SK-N-SH treated with all-trans-retinoic acid at 6 μM for 48 hours (cell line): ENCODE measurements at regions not wholly inside any gene's neighbourhood (a gene's known extent, or its start where the extent isn't known, plus 50 kb on each side); places are given as distances from the start of the nearest gene placed in this dataset.

ENCODE experiments used
- ATAC-seq: fragments of 200-7000 bp; cut with Tn5 transposase; 3 replicates; pipeline ENCODE4 v1.9.1; 2020; ENCODE audit warnings: mild to moderate bottlenecking, moderate library complexity
- ARNTL ChIP-seq: fragments of 450-650 bp; formaldehyde crosslinking; IDR thresholded peaks from 2 replicates; pipeline ENCODE4 v1.5.0; 2020; ENCODE audit warnings: low read depth, mild to moderate bottlenecking, moderate library complexity, borderline replicate concordance
- BACH2 ChIP-seq: fragments of 250-450 bp; sonication (Bioruptor Pico); IDR thresholded peaks from 2 replicates; pipeline ENCODE4 v1.9.0; 2021; ENCODE audit warnings: mild to moderate bottlenecking, borderline replicate concordance
- CREB5 ChIP-seq: fragments of 250-450 bp; sonication (Bioruptor Pico); IDR thresholded peaks from 2 replicates; pipeline ENCODE4 v1.5.1; 2020; ENCODE audit warnings: low read depth, mild to moderate bottlenecking, moderate library complexity
- CSRNP3 ChIP-seq: fragments of 250-450 bp; sonication (Bioruptor Pico); IDR thresholded peaks from 2 replicates; pipeline ENCODE4 v1.5.1; 2021; ENCODE audit warnings: mild to moderate bottlenecking, moderate library complexity
- ESRRG ChIP-seq: fragments of 250-450 bp; sonication (Bioruptor Pico); IDR thresholded peaks from 2 replicates; pipeline ENCODE4 v1.6.1; 2021; ENCODE audit warnings: mild to moderate bottlenecking
- GLIS3 ChIP-seq: fragments of 250-450 bp; sonication (Bioruptor Pico); IDR thresholded peaks from 2 replicates; pipeline ENCODE4 v1.5.0; 2020; ENCODE audit warnings: mild to moderate bottlenecking, moderate library complexity
- ISL1 ChIP-seq: fragments of 250-450 bp; sonication (Bioruptor Pico); IDR thresholded peaks from 2 replicates; pipeline ENCODE4 v2.1.2; 2022; ENCODE audit warnings: mild to moderate bottlenecking, moderate library complexity
- OSR1 ChIP-seq: fragments of 250-450 bp; sonication (Bioruptor Pico); IDR thresholded peaks from 2 replicates; pipeline ENCODE4 v1.8.0; 2022; ENCODE audit warnings: moderate library complexity, mild to moderate bottlenecking, inconsistent platforms
- PATZ1 ChIP-seq: fragments of 250-450 bp; sonication (Bioruptor Pico); IDR thresholded peaks from 2 replicates; pipeline ENCODE4 v1.8.0; 2020; ENCODE audit warnings: mild to moderate bottlenecking, moderate library complexity, borderline replicate concordance
- POU6F1 ChIP-seq: fragments of 250-450 bp; sonication (Bioruptor Pico); IDR thresholded peaks from 2 replicates; pipeline ENCODE4 v1.8.0; 2021; ENCODE audit warnings: low read depth, mild to moderate bottlenecking, moderate library complexity, borderline replicate concordance
- SNAI2 ChIP-seq: fragments of 250-450 bp; sonication (Bioruptor Pico); IDR thresholded peaks from 2 replicates; pipeline ENCODE4 v1.5.0; 2020; ENCODE audit warnings: mild to moderate bottlenecking, moderate library complexity
- TCF4 ChIP-seq: fragments of 250-450 bp; sonication (Bioruptor Pico); IDR thresholded peaks from 2 replicates; pipeline ENCODE4 v1.8.0; 2021; ENCODE audit warnings: mild to moderate bottlenecking, moderate library complexity, borderline replicate concordance
- TOX ChIP-seq: fragments of 250-450 bp; sonication (Bioruptor Pico); IDR thresholded peaks from 2 replicates; pipeline ENCODE4 v1.8.0; 2021; ENCODE audit warnings: mild to moderate bottlenecking, moderate library complexity, borderline replicate concordance
- TSHZ2 ChIP-seq: fragments of 250-450 bp; sonication (Bioruptor Pico); IDR thresholded peaks from 2 replicates; pipeline ENCODE4 v1.5.0; 2020; ENCODE audit warnings: mild to moderate bottlenecking, moderate library complexity
- ZC3H10 ChIP-seq: fragments of 250-450 bp; sonication (Bioruptor Pico); IDR thresholded peaks from 2 replicates; pipeline ENCODE4 v1.5.1; 2021; ENCODE audit warnings: mild to moderate bottlenecking, moderate library complexity
- ZFP3 ChIP-seq: fragments of 250-450 bp; sonication (Bioruptor Pico); IDR thresholded peaks from 2 replicates; pipeline ENCODE4 v1.5.0; 2020; ENCODE audit warnings: mild to moderate bottlenecking, moderate library complexity
- ZFP30 ChIP-seq: fragments of 450-650 bp; formaldehyde crosslinking; IDR thresholded peaks from 2 replicates; pipeline ENCODE4 v1.5.0; 2022; ENCODE audit warnings: mild to moderate bottlenecking, moderate library complexity
- ZNF565 ChIP-seq: fragments of 450-650 bp; formaldehyde crosslinking; conservative IDR thresholded peaks from 2 replicates; pipeline ENCODE4 v1.5.0; 2020; ENCODE audit warnings: low read depth, mild to moderate bottlenecking, moderate library complexity
- ZNF70 ChIP-seq: fragments of 450-650 bp; formaldehyde crosslinking; IDR thresholded peaks from 2 replicates; pipeline ENCODE4 v1.5.0; 2020; ENCODE audit warnings: mild to moderate bottlenecking, moderate library complexity
- ZNF8 ChIP-seq: fragments of 450-650 bp; formaldehyde crosslinking; IDR thresholded peaks from 2 replicates; pipeline ENCODE4 v1.5.0; 2020; ENCODE audit warnings: mild to moderate bottlenecking, moderate library complexity

DNA sequence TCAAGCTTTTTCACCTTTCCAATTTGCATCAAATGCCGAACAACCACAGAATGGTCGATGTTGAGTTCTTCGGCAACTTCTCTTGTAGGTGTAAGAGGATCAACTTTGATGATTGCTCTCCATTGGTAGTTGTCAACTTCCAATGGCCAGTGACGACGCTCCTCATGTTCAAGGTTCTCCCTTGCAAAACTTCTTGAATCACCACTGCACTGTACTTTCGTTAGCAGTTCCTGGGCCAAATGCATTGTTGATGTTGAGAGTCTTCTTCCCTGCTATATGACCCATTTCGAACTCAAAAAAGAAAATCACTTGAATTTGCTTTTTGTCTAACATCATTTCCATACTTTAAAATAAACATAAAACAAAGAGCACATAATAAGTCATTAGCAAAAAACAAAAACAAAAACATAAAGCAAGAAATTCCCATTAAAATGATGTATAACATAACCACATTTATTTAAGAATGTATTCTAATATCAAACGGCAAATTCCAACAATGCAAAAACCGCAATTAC is 71.2 kb upstream of the AP4E1 start (continued):
- TF ChIP-seq TSHZ2 (CRISPR knock-in tag) (no peak), ZFP30 (CRISPR knock-in tag) (no peak), POU6F1 (CRISPR knock-in tag) (no peak)

DNA sequence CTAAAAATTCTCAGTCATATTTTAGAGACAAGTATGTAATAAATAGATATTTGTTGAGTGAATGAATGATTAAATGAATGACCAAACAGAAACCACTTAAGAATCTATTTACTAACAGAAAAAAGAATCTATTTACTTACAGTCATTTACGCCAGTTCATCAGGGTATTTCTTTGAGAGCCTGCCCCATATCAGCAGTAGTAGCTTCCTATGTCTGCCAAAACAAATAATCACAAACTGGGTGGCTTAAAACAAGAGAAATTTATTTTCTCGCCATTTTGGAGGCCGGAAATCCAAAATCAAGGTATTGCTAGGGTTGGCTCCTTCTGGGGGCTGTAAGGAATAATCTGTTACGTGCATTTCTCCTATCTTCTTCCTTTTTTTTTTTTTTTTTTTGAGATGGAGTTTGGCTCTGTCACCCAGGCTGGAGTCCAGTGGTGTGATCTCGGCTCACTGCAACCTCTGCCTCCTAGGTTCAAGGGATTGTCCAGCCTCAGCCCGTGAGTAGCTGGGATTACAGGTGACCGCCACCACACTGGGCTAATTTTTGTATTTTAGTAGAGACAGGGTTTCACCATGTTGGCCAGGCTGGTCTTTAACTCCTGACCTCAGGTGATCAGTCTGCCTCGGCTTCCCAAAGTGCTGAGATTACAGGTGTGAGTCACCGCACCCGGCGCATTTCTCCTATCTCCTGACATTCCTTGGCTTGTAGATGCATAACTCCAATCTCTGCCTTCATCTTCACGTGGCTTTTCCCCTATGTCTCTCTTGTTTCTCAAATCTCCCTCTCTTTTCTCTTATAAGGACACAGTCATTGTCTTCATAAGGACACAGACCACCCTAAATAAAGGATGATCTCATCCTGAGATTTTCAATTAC is 65.2 kb upstream of the SPPL2A start:
- TF ChIP-seq ESRRG = no peak
- TF ChIP-seq ZC3H10 (CRISPR knock-in tag) = no peak
- no peak for TF ChIP-seq ZNF565 (CRISPR knock-in tag)
- no peak for TF ChIP-seq SNAI2 (CRISPR knock-in tag)
- no peak for TF ChIP-seq ZNF8 (CRISPR knock-in tag)
- TF ChIP-seq ZNF70 (CRISPR knock-in tag) = no peak
- TF ChIP-seq TOX = no peak
- no peak for ATAC-seq

GRCh38 chr15:50828610-50829206 is 63.2 kb upstream of the SPPL2A start:
- TF ChIP-seq OSR1 (CRISPR knock-in tag) = no peak
- TF ChIP-seq CREB5 (CRISPR knock-in tag) = no peak
- no peak for TF ChIP-seq ARNTL (CRISPR knock-in tag)
- no peak for TF ChIP-seq CSRNP3
- no peak for TF ChIP-seq TOX
- no peak for TF ChIP-seq GLIS3
- no peak for TF ChIP-seq TCF4 (CRISPR knock-in tag)
- no peak for TF ChIP-seq ISL1 (CRISPR knock-in tag)
- TF ChIP-seq ZFP3 (CRISPR knock-in tag) = no peak
- no peak for TF ChIP-seq ZNF8 (CRISPR knock-in tag)
- no peak for TF ChIP-seq BACH2 (CRISPR knock-in tag)
- TF ChIP-seq PATZ1 = no peak
- TF ChIP-seq ESRRG = no peak
- peak; percentile 51; the same call in 2 of the 3 replicates for ATAC-seq
